ENCODE measurements at regions not wholly inside any gene's neighbourhood (a gene's known extent, or its start where the extent isn't known, plus 50 kb on each side); places are given as distances from the start of the nearest gene placed in this dataset.
A peak's percentile ranks its signal among the peaks of the same experiment; 100 is the strongest.

DNA sequence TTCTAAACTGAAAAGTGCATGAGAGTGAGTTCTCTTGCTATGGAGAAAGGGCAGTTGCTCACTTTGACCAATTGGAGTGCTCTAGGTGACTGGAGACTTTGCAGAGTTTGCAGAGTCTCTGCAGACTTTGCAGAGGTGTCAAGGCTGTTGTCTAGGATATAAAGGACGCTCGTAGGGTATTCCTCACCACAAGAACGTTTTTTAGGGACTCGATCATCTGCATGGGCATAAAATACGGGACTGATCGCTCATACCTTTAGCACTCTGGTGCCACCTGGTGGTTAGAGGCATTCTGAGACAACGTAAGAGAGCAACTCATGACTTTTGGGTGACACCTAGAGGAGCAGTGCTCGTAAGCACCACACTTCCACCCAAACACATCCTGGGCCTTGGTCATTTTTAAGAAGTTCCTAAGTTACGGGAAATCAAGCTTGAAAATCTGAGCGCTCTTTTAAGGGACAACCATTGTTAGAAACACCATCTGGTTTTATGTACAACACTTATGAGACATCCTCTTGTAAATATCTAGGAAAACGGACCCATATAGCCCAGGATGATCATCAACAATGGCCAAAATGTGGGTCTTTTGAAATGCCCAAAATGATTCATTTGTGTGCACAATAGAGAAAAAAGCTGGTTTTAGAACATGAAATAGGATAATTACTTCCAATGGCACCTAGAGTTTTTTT is 51.6 kb upstream of the XCR1 start (continued):
- TF ChIP-seq EGR2 (tag by site-specific recombination; IDR thresholded peaks at IDR 0.05; ENCODE audit: low read depth) (no peak), ZNF394 (tag by site-specific recombination; IDR thresholded peaks at IDR 0.05; ENCODE audit: borderline replicate concordance) (no peak), ZNF830 (tag by site-specific recombination; IDR thresholded peaks at IDR 0.05; ENCODE audit: low read depth) (no peak), ZBTB17 (tag by site-specific recombination; IDR thresholded peaks at IDR 0.05) (peak; percentile 23; the same call in 1 of the 2 replicates), ZNF433 (tag by site-specific recombination; IDR thresholded peaks at IDR 0.05; ENCODE audit: low read depth) (no peak), OVOL3 (tag by site-specific recombination; IDR thresholded peaks at IDR 0.05) (no peak), ZNF654 (tag by site-specific recombination; IDR thresholded peaks at IDR 0.05; ENCODE audit: low read depth) (peak; percentile 97), ZNF157 (tag by site-specific recombination; IDR thresholded peaks at IDR 0.05) (no peak), ZNF202 (tag by site-specific recombination; IDR thresholded peaks at IDR 0.05; ENCODE audit: borderline replicate concordance) (no peak)
- TF ChIP-seq, protein P1, sequence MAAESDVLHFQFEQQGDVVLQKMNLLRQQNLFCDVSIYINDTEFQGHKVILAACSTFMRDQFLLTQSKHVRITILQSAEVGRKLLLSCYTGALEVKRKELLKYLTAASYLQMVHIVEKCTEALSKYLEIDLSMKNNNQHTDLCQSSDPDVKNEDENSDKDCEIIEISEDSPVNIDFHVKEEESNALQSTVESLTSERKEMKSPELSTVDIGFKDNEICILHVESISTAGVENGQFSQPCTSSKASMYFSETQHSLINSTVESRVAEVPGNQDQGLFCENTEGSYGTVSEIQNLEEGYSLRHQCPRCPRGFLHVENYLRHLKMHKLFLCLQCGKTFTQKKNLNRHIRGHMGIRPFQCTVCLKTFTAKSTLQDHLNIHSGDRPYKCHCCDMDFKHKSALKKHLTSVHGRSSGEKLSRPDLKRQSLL (tag by site-specific recombination; IDR thresholded peaks at IDR 0.05): peak; percentile 32; the same call in 1 of the 2 replicates
- TF ChIP-seq, protein P2, sequence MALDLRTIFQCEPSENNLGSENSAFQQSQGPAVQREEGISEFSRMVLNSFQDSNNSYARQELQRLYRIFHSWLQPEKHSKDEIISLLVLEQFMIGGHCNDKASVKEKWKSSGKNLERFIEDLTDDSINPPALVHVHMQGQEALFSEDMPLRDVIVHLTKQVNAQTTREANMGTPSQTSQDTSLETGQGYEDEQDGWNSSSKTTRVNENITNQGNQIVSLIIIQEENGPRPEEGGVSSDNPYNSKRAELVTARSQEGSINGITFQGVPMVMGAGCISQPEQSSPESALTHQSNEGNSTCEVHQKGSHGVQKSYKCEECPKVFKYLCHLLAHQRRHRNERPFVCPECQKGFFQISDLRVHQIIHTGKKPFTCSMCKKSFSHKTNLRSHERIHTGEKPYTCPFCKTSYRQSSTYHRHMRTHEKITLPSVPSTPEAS (tag by site-specific recombination; IDR thresholded peaks at IDR 0.05): no peak
- TF ChIP-seq, protein P3, sequence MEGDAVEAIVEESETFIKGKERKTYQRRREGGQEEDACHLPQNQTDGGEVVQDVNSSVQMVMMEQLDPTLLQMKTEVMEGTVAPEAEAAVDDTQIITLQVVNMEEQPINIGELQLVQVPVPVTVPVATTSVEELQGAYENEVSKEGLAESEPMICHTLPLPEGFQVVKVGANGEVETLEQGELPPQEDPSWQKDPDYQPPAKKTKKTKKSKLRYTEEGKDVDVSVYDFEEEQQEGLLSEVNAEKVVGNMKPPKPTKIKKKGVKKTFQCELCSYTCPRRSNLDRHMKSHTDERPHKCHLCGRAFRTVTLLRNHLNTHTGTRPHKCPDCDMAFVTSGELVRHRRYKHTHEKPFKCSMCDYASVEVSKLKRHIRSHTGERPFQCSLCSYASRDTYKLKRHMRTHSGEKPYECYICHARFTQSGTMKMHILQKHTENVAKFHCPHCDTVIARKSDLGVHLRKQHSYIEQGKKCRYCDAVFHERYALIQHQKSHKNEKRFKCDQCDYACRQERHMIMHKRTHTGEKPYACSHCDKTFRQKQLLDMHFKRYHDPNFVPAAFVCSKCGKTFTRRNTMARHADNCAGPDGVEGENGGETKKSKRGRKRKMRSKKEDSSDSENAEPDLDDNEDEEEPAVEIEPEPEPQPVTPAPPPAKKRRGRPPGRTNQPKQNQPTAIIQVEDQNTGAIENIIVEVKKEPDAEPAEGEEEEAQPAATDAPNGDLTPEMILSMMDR (tag by site-specific recombination; IDR thresholded peaks at IDR 0.05): peak; percentile 93

Measured in HEK293 (cell line).